HG03064 (cell line): ENCODE measurements at regions not wholly inside any gene's neighbourhood (a gene's known extent, or its start where the extent isn't known, plus 50 kb on each side); places are given as distances from the start of the nearest gene placed in this dataset.

Experiments used
- ATAC-seq: cut with Tn5 transposase; IDR thresholded peaks from one replicate; pipeline ENCODE4 v1.9.1; 2021; ENCODE audit warnings: low read depth; ENCODE audit not compliant: unreplicated experiment

DNA sequence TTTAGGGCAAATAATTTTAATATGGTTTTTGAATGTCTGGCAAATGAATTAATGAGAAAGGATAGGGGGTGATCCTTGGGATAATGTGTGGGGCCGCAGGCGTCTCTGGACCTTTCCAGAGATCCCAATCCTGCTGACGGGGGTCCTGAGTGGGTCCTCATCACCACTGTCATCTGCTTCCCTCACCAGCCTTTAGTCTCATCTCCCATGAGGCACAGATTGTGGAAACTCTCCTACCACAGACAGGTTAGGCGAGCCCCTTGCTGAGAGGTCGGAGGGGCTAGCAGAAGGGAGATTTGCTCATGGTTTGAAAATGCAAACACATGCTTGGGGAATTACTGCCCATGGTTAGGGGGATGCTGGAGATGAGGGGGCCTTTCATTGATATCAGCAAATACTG is 484.6 kb downstream of the RPS24 start:
- no peak for ATAC-seq

DNA sequence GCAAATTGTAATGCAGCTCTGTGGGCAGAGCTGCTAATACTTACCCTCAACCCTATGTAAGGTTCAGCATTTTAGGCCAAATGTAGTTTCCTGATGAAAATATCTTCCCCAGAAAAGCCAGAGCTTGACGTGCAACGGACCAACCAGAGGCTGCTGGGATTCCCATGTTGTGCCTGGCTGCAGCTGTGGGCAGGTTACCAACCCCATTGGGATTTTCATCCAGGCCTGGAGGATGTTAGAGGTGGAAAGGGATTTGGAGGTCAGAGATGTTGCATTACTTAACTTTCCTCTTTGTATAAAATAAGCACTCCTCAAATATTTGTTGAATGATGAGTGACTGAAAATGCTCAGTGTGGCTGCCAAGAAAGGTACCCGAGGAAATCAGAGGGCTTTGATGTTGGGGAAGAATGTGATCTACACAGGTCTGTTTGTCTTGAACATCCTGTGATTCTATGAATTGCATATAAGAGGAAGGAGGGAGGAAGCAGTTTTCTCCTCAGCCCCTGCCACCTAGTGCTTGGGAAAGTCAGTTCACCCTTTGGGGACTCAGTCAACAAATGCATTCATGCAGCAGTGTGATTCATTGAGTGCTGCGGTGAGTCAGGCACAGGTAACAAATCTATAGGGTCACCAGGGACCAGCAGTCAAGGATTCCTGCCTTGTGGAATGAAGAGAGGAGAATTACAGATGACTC is 487.2 kb downstream of the RPS24 start:
- ATAC-seq: no peak

DNA sequence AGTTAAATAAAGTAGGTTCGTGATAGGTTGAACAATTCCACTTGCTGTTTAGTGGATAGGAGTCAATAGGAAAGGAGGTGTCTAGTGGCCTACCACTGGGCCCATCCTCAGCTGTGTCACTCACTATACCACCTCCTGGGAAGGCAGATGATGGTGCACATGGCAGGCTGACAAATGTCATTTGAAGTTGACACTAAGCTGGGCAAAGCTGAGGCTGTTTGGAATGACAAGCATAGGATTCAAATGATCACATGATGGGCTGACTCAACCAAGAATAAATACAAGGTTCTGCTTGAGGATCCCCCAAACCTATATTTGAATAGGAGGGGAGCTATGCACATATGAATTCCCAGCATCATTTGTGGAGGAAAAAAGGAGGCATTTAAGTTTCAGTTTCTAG is 489.8 kb downstream of the RPS24 start:
- no peak for ATAC-seq

DNA sequence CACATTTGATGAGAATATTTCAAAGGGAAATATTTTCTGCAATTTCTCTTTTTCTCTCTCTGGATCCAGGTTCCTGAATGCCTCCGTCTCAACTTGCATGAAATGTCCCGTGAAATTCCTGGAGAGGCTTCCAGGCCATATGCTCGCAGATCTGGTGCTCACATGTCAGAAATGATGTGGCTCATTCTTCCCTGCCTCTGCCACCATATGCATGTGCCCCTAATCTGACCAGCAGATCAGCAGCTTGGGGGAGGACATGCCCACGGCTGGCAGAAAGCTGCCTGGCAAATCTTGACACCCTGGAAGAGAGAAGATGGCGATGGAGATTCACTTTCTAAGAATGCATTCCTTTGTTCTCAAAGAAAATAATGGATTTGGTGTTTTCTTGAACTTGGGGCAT is 490.7 kb downstream of the RPS24 start:
- ATAC-seq: no peak

DNA sequence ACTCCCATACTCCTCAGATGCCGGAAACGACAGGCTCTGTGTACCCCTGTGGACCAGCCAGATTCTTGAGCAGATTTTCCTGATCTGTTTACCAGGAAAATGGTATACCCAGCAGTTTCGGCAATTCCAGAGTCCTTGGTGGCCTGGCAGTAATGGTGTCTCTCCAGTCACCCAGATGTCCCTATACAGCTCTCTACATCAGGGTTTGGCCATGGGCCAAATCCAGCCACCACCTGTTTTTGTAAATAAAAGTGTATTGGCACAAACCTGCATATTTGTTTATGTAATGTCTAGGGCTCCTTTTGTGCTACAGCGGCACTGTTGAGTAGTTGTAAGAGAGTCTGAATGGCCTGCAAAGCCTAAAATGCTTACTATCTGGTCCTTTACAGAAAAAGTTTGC is 491.3 kb downstream of the RPS24 start:
- ATAC-seq: no peak

DNA sequence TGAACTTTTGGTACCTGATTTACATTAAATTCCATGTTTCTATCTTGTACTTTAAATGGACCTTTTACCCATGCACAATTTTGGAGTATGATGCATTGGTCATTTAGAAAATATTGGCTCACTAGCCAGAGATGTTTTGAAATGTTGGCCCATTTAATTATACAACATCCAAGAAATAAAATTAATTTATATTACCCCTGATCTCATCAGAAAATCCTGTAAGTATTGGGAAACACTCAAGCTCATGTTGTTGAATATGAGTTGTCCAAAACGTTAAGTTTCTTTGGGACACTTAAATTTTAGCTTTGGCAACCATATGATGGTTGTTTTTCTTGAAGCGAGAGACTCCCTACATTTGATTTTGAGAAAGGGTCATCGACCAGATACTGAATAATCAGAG is 492.7 kb downstream of the RPS24 start:
- ATAC-seq: no peak

DNA sequence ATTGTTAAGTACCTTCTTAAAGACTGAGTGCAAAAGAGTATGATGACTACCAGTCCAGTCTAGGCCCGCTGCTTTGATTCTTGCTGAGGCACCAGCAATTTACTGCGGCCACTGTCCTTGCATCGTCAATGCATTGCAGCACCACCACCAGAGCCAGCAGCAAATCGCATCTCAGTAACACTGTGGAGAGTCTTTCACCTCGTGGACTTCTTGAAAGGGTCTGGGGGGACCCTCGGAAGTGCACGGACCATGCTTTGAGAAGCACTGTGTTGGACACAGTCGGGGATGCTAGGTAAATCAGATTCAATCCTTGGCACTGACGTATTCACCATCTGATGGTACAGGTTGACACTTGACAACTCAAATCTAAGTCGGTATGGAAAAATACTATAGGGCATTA is 493.6 kb downstream of the RPS24 start:
- no peak for ATAC-seq

DNA sequence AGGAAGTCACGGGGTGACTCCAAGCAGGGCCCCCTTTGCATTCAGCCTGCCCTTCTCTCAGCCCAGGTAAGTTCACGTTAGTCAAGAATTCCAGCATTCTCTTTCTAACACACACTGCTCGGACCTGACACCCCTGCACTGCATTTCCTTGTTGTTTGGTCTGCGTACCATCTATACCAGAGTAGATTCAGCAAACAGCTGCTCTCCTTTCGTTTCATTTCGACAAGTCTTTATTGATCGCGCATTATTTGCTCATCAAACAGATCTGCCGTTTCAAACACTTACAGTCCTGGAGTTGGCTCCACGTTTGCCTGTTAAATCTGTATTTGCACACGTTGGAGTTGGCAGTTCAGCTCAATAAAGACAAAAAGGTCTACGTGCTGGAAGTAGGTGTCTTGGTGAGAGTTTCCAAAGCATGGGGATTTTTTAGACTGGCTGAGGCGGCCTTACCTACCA is 495.1 kb downstream of the RPS24 start:
- no peak for ATAC-seq

DNA sequence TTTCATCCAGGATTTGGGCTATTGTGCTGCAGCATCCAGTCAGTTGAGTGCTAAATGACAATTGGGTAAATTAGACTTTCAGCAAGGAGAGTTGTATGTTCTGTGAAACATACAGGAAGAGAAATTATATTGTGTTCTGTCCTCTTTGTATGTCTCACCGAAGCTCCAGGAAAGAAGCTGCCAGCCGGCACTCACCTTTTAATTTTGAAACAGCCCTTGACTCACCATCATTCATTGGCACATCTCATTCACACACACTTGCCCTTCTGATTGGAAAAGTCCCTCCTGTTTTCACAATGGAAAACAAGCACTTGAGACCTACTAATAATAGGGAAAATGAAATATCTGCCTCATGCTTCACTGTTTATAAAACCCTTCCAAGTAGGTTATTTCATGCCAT is 495.6 kb downstream of the RPS24 start:
- ATAC-seq: no peak

DNA sequence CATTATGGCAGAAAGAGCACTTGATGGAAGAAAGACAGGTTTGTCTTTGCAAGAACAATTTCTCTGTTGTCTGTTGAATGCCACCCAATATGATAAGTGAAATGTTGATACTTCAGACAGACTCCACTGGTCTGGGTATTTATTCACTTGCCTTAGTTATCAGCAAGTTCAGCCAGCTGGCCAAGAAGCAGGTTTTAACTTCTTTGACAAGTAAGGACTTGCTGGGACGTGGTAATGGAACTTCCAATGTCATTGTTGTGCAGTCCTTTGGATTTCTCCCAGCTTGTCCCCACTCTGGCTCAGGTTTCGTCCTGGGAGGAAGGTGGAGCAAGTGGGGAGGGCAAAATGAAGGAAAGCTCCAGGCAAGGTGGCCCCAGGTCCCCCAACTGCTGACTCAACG is 497.4 kb downstream of the RPS24 start:
- no peak for ATAC-seq

DNA sequence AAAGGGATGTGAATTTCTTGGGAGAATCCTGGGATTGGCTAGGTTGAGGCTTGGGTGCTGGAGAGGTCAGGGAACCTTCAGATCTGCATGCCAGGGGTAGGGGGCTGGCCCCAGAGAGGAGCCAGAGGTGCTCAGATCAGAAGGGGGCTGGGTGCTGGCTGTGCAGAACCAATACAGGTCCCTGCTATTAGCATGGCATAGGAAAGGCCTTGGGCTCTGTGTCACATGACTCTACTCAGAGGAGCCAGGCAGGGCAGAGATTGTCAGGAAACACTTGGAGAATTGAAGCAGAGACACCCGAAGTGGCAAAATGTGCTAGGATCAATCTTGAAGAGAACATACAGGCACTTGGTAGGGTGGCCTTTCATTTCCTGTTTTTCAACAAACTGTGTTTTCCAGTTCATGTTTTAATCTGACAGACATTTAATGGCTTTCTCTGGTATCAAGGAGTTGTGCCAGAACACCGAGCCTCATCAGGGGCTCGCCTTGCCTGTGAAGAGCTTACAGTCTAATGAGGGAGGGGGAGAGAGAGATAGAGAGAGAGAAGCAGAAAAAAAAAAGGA is 498.9 kb downstream of the RPS24 start:
- ATAC-seq: no peak

DNA sequence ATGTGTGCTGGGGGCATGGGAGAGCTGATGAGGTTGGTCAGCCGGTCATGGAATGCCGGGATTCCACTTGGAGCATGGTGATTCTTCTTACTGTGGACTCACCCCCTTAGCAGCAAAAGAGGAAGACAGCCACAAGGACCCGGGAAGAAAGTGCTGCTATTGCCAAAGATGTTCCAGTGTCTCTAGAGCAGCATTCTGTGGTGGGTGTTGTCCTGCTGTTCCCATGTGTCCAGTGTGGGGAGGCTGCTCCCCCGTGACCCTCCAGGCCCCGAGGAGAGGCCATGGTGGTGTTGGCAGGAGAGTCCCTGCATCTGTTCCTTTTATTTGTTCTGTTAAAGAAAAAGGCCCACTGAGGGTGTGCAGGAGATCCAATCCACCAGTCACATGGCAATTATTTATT is 499.4 kb downstream of the RPS24 start:
- no peak for ATAC-seq

DNA sequence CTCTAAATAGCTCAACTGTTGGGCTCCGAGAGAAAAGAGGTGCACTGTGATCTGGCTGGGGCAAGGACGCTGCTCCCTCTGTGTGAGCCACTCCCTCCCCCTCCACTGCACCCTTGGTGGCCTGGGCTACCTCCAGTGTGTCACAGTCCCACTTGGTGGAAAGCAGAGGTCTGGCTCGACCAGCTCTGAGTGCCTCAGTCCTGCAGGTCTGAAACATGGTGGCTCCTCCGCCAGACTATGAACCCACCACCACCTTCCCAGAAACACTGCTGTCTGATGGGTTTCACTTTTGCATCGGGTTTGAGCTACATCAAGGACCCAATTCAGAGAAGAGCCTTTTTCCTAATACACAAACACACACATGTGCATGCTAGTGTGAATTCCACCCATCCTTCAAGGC is 500.1 kb downstream of the RPS24 start:
- ATAC-seq: no peak

DNA sequence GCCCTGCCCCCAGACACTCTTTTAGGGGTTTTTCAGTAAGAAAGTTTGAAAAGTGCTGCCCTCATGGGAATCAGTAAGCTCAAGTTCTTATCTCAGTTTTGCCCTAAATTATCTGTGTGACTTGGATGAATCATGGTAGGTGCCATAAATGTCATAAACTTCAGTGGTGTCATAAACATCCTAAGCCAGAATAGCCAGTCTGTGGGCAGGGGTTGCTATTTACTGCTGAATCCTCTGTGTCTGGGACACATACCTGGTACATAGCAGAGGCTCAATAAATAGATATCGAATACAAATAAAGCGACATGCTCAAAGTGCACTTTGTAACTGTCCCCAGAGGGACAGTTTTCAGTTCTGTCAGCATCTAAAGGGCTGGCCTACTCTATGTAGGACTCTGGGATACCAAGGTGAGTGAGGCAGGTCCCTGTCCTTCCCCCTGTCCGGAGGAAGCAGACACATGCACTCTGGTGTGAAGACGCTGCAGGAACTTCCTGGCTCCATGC is 502.1 kb downstream of the RPS24 start:
- no peak for ATAC-seq

DNA sequence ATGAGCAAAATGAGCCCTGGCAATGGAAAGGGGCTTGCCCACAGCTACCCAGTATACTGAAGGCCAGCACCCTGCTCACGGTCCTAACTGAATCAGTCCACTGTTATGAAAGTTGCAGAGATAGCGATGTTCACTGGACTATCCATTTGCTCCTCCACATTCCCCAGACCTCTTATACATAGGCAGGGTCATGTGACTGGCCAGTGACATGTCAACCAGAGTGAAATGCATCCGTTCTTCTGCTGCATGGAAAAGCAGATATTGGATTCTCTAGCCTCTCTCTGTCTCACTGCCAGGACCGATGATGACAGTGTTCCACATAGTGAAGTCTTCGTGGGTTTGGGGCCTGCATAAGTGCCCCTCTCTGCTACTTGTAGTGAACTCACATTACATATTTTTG is 503.4 kb downstream of the RPS24 start:
- no peak for ATAC-seq

DNA sequence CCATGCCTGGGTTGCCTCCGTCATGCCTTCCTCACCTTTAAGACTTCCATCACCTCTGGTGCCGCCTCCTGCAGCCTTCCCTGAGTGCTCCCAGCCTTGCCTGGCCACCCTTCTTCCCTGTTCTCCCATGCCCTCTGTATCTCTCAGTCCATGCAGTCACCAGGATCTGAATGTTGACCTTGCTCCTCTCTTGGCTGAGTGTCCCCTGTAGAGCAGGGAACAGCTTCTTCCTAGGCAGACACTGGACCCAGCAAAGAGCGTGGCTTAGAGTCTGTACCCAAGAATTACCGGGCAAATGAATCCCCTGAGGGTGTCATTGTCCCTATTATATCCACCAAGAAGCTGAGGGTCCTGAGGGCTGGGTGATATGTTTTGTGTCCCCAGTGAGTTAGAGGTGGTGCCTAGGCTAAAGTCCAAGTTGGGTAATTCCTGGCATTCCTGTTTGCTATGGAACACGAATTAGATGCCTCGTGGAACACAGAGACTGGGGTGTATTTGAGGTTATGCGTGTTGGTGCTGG is 505.6 kb downstream of the RPS24 start:
- no peak for ATAC-seq

DNA sequence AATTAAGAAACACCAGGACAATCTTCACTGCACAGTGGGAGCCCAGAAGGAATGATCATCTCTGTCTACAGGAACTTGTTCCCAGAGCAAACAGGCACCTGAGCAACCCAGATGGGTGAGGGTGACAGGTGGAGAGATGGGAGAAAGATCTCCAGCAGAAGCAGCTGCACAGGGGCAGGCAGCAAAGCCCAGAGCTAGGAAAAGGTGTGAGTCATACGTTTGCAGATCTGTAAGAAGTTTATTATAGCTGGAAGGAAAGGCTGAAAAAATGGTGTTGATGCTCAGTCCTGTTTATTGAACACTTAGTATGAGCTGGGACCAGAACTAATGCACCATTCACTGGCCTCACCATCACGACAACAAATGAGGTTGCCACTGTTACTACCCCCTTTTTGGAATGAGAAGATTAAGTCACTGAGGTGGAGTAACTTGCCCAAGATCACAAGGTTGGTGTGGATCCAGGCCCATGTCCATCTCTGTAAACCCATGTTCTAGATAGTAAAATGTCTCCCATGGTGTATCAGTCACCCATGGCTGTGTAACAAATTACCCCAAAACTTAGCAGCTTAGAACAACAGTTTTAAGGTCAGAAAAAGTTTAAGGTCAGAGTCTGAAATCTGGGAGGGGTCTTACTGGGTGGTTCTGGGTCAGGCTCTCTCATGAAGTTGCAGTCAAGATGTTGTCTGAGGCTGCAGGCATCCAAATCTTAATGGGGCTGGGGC is 506.9 kb downstream of the RPS24 start:
- no peak for ATAC-seq

DNA sequence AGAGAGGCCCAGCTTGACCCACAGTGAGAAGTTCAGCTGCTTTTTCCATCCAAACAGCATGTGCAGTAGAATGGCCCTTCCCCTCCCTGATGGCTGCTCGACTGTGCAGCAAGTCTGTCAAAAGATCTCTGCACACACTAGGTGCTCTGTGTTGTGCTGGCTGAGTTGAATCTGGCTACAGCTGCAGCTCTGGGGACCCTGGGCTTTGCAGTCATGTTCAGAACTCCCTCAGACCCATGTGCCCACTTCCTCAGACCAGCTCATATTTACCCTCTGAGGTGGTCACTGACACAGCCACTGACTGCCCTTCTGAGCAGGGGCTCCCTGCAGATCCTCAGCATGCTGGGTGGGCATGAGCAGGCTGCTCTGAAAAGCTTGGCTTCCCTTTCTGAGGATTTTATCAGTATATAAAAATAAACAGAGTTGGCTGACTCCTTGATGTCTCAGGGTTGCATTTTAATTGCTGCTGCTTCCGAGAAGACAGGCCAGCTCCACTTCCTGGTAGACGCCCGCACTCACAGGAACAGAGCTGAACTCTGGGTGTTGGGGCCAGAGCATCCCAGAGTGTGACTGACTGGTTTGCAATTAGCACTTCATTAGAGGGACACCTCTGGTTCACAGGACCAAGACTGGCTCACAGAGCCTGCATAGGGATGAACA is 507.9 kb downstream of the RPS24 start:
- ATAC-seq: no peak

DNA sequence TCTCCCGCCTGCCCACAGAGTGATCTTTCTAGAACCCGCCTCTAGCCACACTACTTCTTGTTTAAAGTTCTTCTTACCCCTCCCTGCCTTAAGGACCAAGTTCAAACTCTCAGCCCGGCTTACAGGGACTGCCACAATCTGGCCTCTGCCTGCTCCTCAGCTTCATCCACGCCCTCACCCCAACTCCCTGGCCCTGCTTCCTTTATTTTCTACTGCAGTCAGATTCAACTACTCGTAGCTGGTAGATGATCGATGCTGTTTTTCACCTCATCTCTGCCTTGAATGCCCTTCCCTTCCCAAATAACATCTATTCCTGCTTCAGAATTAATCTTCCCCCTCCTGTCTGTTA is 508.5 kb downstream of the RPS24 start:
- ATAC-seq: no peak

DNA sequence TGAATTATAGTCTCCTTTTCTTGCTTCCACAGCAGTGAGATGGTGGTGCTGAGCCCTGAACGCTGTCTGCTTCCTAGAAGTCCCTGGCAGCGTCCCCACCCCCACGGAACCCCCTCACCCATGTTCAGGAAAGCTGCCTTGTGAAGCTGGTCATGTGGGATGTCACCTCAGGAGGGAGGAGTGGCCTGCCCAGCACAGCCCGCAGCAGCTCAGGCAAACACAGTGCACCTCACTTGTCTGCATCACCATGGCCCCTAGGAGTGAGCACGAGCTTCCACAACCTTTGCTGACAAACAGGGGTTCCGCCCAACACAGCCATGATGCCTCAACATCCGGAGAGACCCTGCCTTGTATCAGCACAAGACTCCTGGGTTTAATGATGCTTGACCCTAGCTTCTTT is 508.9 kb downstream of the RPS24 start:
- ATAC-seq: no peak

DNA sequence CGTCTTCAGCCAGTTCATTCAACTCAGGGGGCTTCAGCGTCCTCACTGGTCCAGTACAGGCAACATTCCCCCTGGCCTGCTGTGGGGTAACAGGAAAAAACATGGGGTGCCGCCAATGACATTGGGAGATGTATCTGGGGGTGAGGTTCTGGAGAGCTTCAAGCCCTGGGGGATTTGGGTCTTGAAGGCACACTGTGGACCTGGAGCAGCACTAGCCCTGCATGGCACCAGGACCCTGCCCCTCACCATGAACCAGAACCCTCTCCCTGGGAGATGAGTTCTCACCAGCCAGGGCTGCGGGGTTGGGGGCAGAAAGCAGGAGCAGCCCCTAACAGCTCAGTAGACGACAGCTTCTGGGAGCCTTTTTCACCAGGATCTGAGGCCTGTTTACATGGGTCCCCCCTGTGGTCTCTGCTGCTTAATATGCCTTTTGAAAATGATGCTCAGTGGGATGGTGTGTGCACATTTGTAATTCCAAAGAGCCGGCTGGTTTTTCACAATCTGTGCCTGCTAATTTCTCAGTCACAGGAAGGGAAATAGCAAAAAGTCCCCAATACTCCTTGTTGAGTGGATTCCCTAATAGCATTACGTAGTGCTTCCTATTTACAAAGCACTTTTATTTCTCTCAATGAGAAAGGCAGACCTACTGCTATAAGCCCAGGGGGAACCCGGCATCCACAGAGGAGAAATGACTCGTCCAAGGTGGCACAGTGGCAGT is 509.5 kb downstream of the RPS24 start:
- no peak for ATAC-seq
